MM.1S (cell line): ENCODE measurements at regions not wholly inside any gene's neighbourhood (a gene's known extent, or its start where the extent isn't known, plus 50 kb on each side); places are given as distances from the start of the nearest gene placed in this dataset.

Source experiments
- DNase-seq: peaks from one replicate; pipeline ENCODE4 v3.0.0-alpha.2; 2015
- H2AFZ ChIP-seq: fragments of 300-600 bp; sonication (generic); 2 replicates; pipeline ENCODE4 v1.6.0; 2016; ENCODE audit warnings: antibody characterized with exemption, low read length
- H3F3A ChIP-seq: fragments of 300-600 bp; sonication (generic); 2 replicates; pipeline ENCODE4 v1.6.1; 2016; ENCODE audit warnings: mild to moderate bottlenecking, antibody characterized with exemption, low read length, moderate library complexity, mixed read lengths; ENCODE audit not compliant: insufficient read depth
- H3K27ac ChIP-seq: fragments of 300-600 bp; sonication (generic); 2 replicates; pipeline ENCODE4 v1.5.1; 2016; ENCODE audit warnings: mild to moderate bottlenecking, low read length
- H3K27me3 ChIP-seq: fragments of 300-600 bp; sonication (generic); replicated peaks from 2 replicates; pipeline ENCODE4 v1.6.0; 2016; ENCODE audit warnings: low read length; ENCODE audit not compliant: insufficient read depth
- H3K36me3 ChIP-seq: fragments of 300-600 bp; sonication (generic); replicated peaks from 2 replicates; pipeline ENCODE4 v1.6.1; 2016; ENCODE audit warnings: mild to moderate bottlenecking, low read length, mixed read lengths; ENCODE audit not compliant: insufficient read depth
- H3K4me1 ChIP-seq: fragments of 300-600 bp; sonication (generic); 2 replicates; pipeline ENCODE4 v1.6.1; 2016; ENCODE audit warnings: low read length, mixed read lengths
- H3K4me2 ChIP-seq: fragments of 300-600 bp; sonication (generic); 2 replicates; pipeline ENCODE4 v1.6.0; 2016; ENCODE audit warnings: low read depth, low read length
- H3K4me3 ChIP-seq: fragments of 300-600 bp; sonication (generic); 2 replicates; pipeline ENCODE4 v1.5.1; 2016; ENCODE audit warnings: low read length, mixed read lengths
- H3K79me2 ChIP-seq: fragments of 300-600 bp; sonication (generic); 2 replicates; pipeline ENCODE4 v1.6.1; 2016; ENCODE audit warnings: mixed run types, low read length, mixed read lengths
- H3K9ac ChIP-seq: fragments of 300-600 bp; sonication (generic); 2 replicates; pipeline ENCODE4 v1.6.1; 2016; ENCODE audit warnings: low read length, mixed read lengths
- H3K9me2 ChIP-seq: fragments of 300-600 bp; sonication (generic); replicated peaks from 2 replicates; pipeline ENCODE4 v1.6.1; 2016; ENCODE audit warnings: mild to moderate bottlenecking, low read length, mixed read lengths; ENCODE audit not compliant: insufficient read depth
- H3K9me3 ChIP-seq: fragments of 300-600 bp; sonication (generic); replicated peaks from 2 replicates; pipeline ENCODE4 v1.6.1; 2016; ENCODE audit warnings: mild to moderate bottlenecking, low read length, mixed read lengths; ENCODE audit not compliant: insufficient read depth
- H4K20me1 ChIP-seq: fragments of 300-600 bp; sonication (generic); 2 replicates; pipeline ENCODE4 v1.6.1; 2016; ENCODE audit warnings: mild to moderate bottlenecking, low read length, moderate library complexity, mixed read lengths; ENCODE audit not compliant: insufficient read depth
- CTCF ChIP-seq: fragments of 300-600 bp; sonication (generic); IDR thresholded peaks from 2 replicates; pipeline ENCODE4 v1.5.1; 2016; ENCODE audit warnings: antibody characterized with exemption, low read length, mixed read lengths
- EZH2 ChIP-seq: fragments of 300-600 bp; sonication (generic); optimal IDR thresholded peaks from 2 replicates; pipeline ENCODE3; 2017; ENCODE audit warnings: low read depth, mild to moderate bottlenecking, antibody characterized with exemption, low read length, mixed read lengths
- EZH2phosphoT487 ChIP-seq: fragments of 300-600 bp; sonication (generic); IDR thresholded peaks from 2 replicates; pipeline ENCODE4 v1.6.1; 2018; ENCODE audit warnings: antibody characterized with exemption, low read length

DNA sequence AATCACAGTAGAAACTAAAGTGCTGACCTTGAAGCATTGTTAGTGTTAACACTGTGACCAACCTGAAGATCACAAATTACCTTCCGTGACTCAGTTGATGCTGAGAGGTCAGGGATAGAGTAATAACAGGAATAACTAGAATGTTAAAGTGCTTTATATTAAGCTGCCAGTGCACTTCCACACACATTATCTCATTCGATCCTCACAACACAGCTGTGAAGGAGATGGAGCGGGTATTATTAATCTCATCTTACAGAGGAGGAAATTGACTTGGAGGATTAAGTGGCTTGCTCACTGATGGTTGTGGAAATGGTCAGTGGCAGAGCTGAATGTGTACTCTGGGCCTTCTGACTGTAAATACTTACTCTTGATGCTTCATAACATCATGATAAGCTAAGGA is 252.5 kb upstream of the DMRT1 start:
- no peaks in the 10 kb centered on the region for H3K79me2 ChIP-seq
- no peak for TF ChIP-seq CTCF
- TF ChIP-seq EZH2phosphoT487 = no peak
- TF ChIP-seq EZH2 = no peak

DNA sequence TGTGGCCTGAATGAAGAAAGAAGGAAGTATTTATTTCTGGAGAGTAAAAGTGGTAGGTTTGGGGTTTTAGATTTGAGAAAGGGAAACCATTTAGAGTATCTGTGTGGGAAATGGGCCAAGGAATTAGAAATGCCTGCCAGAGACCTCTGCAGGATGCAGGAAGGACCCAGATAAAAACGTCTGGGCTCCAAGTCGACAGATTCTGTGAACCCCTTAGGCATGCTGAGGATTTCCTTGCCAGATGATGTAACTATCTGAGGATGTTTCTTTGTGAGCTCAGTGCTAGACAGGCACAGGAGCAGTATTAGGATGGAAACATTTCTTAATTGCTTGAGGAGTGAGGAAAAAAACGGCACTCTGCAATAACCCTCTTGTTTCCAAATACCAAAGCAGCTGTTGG is 251.8 kb upstream of the DMRT1 start:
- Histone ChIP-seq H3K27me3 (no peaks in the 10 kb centered on the region), H3K4me3 (no peak overlapping the region), H3F3A (no peaks in the 10 kb centered on the region), H3K9me3 (no peaks in the 10 kb centered on the region), H3K27ac (no peak overlapping the region), H4K20me1 (no peaks in the 10 kb centered on the region), H3K4me2 (no peak overlapping the region), H3K36me3 (no peaks in the 10 kb centered on the region), H3K4me1 (no peaks in the 10 kb centered on the region), H3K79me2 (no peaks in the 10 kb centered on the region), H3K9ac (no peak overlapping the region), H3K9me2 (no peaks in the 10 kb centered on the region), H2AFZ (no peak overlapping the region)
- DNase-seq = no peak
- TF ChIP-seq EZH2 (no peak), EZH2phosphoT487 (no peak), CTCF (no peak)

More for the DNA sequence above, 252.5 kb upstream of the DMRT1 start:
- no peaks in the 10 kb centered on the region for H3K9me2 ChIP-seq
- no peak overlapping the region for H2AFZ ChIP-seq
- H3K4me3 ChIP-seq = no peak overlapping the region
- H3K4me1 ChIP-seq = no peaks in the 10 kb centered on the region
- no peak overlapping the region for H3K27ac ChIP-seq
- DNase-seq = no peak
- H3K4me2 ChIP-seq = no peak overlapping the region
- no peaks in the 10 kb centered on the region for H3K36me3 ChIP-seq
- no peaks in the 10 kb centered on the region for H3K27me3 ChIP-seq
- no peak overlapping the region for H3K9ac ChIP-seq
- no peaks in the 10 kb centered on the region for H4K20me1 ChIP-seq
- no peaks in the 10 kb centered on the region for H3K9me3 ChIP-seq
- no peaks in the 10 kb centered on the region for H3F3A ChIP-seq

DNA sequence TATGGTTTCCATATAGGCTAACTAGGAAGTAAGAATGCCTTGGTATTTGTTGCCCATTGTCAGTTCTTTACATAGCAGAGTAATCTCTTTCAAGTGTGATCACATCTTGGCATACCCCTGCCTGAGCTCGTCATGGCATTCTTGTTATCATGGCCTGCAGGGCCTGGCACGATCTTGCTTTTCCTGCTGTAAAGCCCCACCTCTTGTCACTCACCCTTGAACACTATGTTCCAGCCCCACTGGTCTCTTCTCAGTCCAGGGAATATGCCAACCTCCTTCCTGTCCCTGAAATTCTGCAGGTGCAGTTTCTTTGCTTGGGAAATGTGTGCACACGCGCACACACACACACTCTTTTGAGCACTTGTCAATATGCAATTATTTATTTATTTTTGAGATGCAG is 250.2 kb upstream of the DMRT1 start:
- no peaks in the 10 kb centered on the region for H3K27me3 ChIP-seq
- no peaks in the 10 kb centered on the region for H3K36me3 ChIP-seq
- no peaks in the 10 kb centered on the region for H3K9me3 ChIP-seq
- no peaks in the 10 kb centered on the region for H3K79me2 ChIP-seq
- no peak overlapping the region for H3K4me2 ChIP-seq
- H3K9ac ChIP-seq = no peak overlapping the region
- no peaks in the 10 kb centered on the region for H4K20me1 ChIP-seq
- H3K4me1 ChIP-seq = no peaks in the 10 kb centered on the region
- no peak for DNase-seq
- H3F3A ChIP-seq = no peaks in the 10 kb centered on the region
- no peak overlapping the region for H2AFZ ChIP-seq
- no peak for TF ChIP-seq EZH2phosphoT487
- no peak for TF ChIP-seq EZH2
- TF ChIP-seq CTCF = no peak
- H3K27ac ChIP-seq = no peak overlapping the region
- H3K9me2 ChIP-seq = no peaks in the 10 kb centered on the region
- no peak overlapping the region for H3K4me3 ChIP-seq
